Gastrocnemius medialis (tissue), 4 donors: ENCODE measurements at regions not wholly inside any gene's neighbourhood (a gene's known extent, or its start where the extent isn't known, plus 50 kb on each side); places are given as distances from the start of the nearest gene placed in this dataset.

Source experiments
- CTCF ChIP-seq, 5 experiments: fragments of 450-650 bp in 3 of 5; fragments of 200-600 bp in 2 of 5; sonication (generic) in 2 of 5; IDR thresholded peaks in 4 of 5; conservative IDR thresholded peaks in 1 of 5; 1 replicate in 4 of 5; 2 replicates in 1 of 5; pipeline ENCODE4 v1.5.1; 2016 to 2019; ENCODE audit warnings: antibody characterized with exemption in 5 of 5, mild to moderate bottlenecking in 3 of 5, moderate library complexity in 3 of 5
- POLR2A ChIP-seq, 2 donors: fragments of 450-650 bp; IDR thresholded peaks; one replicate each; pipeline ENCODE4 v1.6.1; 2017; ENCODE audit warnings: antibody characterized with exemption in 2 of 2, mild to moderate bottlenecking in 2 of 2, moderate library complexity in 2 of 2

GRCh38 chr12:77204083-77204482 is 138.7 kb upstream of the E2F7 start:
- TF ChIP-seq CTCF (IDR thresholded peaks at IDR 0.05 in 4 of 5, conservative IDR thresholded peaks at IDR 0.05 in 1 of 5) (no peak), POLR2A (IDR thresholded peaks at IDR 0.05) (no peak)
